Body of pancreas (tissue), 4 donors: ENCODE measurements at regions not wholly inside any gene's neighbourhood (a gene's known extent, or its start where the extent isn't known, plus 50 kb on each side); places are given as distances from the start of the nearest gene placed in this dataset.

Experiments used
- POLR2A ChIP-seq, 3 donors: fragments of 450-650 bp; IDR thresholded peaks; one replicate each; pipeline ENCODE4 v1.6.1; 2016; ENCODE audit warnings: antibody characterized with exemption in 3 of 3, mild to moderate bottlenecking in 2 of 3
- TF ChIP-seq, protein P1 (sequence below), 7 experiments: fragments of 450-650 bp in 4 of 7; fragments of 200-600 bp in 3 of 7; sonication (generic) in 3 of 7; IDR thresholded peaks; one replicate each; pipeline ENCODE4 v1.5.1; 2016 to 2019; ENCODE audit warnings: antibody characterized with exemption in 7 of 7

DNA sequence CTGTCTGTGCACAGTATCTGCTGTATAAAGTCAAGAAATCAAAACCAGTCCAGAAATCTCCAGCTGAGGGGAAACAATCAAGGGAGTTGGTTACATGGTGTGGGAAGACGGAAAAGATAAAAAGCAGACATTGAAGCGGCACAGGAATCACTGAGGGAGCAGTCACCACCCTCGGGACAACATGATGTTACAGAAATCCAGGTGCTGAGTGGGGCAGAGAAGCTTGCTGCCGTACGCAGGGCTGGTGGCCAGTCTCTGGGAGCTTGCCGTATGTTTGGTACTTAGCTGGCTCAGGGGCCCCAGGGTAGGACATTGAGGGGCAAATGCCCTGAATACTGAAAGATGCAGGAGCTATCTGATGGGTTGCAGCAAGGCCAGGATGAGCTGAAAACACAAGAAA is 237.9 kb downstream of the EDEM1 start:
- TF ChIP-seq, protein P1, sequence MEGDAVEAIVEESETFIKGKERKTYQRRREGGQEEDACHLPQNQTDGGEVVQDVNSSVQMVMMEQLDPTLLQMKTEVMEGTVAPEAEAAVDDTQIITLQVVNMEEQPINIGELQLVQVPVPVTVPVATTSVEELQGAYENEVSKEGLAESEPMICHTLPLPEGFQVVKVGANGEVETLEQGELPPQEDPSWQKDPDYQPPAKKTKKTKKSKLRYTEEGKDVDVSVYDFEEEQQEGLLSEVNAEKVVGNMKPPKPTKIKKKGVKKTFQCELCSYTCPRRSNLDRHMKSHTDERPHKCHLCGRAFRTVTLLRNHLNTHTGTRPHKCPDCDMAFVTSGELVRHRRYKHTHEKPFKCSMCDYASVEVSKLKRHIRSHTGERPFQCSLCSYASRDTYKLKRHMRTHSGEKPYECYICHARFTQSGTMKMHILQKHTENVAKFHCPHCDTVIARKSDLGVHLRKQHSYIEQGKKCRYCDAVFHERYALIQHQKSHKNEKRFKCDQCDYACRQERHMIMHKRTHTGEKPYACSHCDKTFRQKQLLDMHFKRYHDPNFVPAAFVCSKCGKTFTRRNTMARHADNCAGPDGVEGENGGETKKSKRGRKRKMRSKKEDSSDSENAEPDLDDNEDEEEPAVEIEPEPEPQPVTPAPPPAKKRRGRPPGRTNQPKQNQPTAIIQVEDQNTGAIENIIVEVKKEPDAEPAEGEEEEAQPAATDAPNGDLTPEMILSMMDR (IDR thresholded peaks at IDR 0.05) = no peak
- no peak for TF ChIP-seq POLR2A (IDR thresholded peaks at IDR 0.05)
